ENCODE measurements at regions not wholly inside any gene's neighbourhood (a gene's known extent, or its start where the extent isn't known, plus 50 kb on each side); places are given as distances from the start of the nearest gene placed in this dataset.

DNA sequence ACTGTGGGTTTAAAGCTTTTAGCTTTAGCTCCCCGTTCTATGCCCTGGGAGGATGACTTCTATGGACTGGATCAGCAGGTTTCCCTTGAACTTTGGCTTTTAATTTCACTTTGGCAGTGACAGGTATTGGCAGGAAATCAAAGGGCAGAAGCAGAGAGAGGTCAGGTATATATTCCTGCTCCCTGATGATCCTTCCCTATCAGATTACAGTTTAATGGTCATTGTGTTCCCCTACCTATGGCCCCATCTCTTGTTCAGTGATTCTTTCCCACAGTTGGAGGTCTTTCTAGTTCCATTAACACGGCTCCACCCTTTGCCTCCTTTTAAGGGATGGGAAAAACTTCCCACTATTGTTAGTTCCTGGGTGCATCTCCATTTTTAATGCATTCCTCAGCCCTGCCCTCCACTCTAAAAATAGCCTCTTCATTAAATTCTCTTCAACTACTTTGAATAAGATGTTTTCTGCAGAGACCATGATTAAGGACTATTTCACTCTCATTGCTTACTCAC lies 107.8 kb upstream of the TMEM47 start:
- no peak overlapping the region for H3K27ac ChIP-seq (replicated peaks)
- H3K4me3 ChIP-seq (replicated peaks; ENCODE audit: insufficient read depth, low read length) = no peak overlapping the region
- no peaks in the 10 kb centered on the region for H3K27me3 ChIP-seq (ENCODE audit: insufficient read depth, poor library complexity, severe bottlenecking)

DNA sequence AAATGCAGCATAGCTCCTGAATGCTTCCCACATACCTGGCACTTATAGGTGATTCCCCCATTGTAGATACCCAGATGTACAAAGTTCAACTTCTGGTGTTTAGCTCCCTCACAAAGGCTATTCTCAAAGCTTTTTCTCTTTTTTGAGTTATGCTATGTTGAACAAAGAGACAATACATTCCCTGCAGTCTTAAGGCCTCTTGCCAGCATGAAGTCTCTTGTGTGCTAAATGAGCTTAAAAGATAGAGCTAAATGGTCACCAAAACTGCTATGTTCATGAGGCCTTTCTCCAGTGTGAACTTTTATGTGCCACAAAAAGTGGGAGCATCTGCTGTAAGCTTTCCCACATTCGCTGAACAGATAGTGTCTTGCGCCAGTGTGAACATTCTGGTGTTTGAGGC lies 111.2 kb upstream of the TMEM47 start:
- TF ChIP-seq SPI1 (IDR thresholded peaks at IDR 0.05; ENCODE audit: borderline replicate concordance, low read depth) (no peak), REST (IDR thresholded peaks at IDR 0.05; ENCODE audit: insufficient replicate concordance, low read depth) (no peak)
- no peak for DNase-seq (ENCODE audit: low read depth in 1 of 2, low spot score in 1 of 2)
- H3K4me3 ChIP-seq (replicated peaks; ENCODE audit: insufficient read depth, low read length) = no peak overlapping the region
- no peak overlapping the region for H3K27ac ChIP-seq (replicated peaks)
- H3K27me3 ChIP-seq (ENCODE audit: insufficient read depth, poor library complexity, severe bottlenecking) = no peaks in the 10 kb centered on the region

More for the DNA sequence above, 107.8 kb upstream of the TMEM47 start:
- no peak for TF ChIP-seq SPI1 (IDR thresholded peaks at IDR 0.05; ENCODE audit: borderline replicate concordance, low read depth)
- TF ChIP-seq REST (IDR thresholded peaks at IDR 0.05; ENCODE audit: insufficient replicate concordance, low read depth) = no peak
- no peak for TF ChIP-seq GABPA (IDR thresholded peaks at IDR 0.05; ENCODE audit: low read depth)
- no peak for TF ChIP-seq CTCF (IDR thresholded peaks at IDR 0.05; ENCODE audit: insufficient read depth, low read length)
- no peak for TF ChIP-seq POLR2AphosphoS5 (IDR thresholded peaks at IDR 0.05; ENCODE audit: low read depth)
- DNase-seq (ENCODE audit: low read depth in 1 of 2, low spot score in 1 of 2) = no peak

GRCh38 chrX:34770511-34770910 lies 113.4 kb upstream of the TMEM47 start:
- no peak overlapping the region for H3K4me3 ChIP-seq (replicated peaks; ENCODE audit: insufficient read depth, low read length)
- H3K27ac ChIP-seq (replicated peaks) = no peak overlapping the region
- no peak for TF ChIP-seq REST (IDR thresholded peaks at IDR 0.05; ENCODE audit: insufficient replicate concordance, low read depth)
- no peak for TF ChIP-seq GABPA (IDR thresholded peaks at IDR 0.05; ENCODE audit: low read depth)
- TF ChIP-seq POLR2AphosphoS5 (IDR thresholded peaks at IDR 0.05; ENCODE audit: low read depth) = no peak
- no peak for TF ChIP-seq CTCF (IDR thresholded peaks at IDR 0.05; ENCODE audit: insufficient read depth, low read length)
- no peak for TF ChIP-seq SPI1 (IDR thresholded peaks at IDR 0.05; ENCODE audit: borderline replicate concordance, low read depth)
- H3K27me3 ChIP-seq (ENCODE audit: insufficient read depth, poor library complexity, severe bottlenecking) = no peaks in the 10 kb centered on the region
- no peak for DNase-seq (ENCODE audit: low read depth in 1 of 2, low spot score in 1 of 2)

Measured in HL-60 (cell line).